Fibroblast of mammary gland (primary cell): ENCODE measurements at regions not wholly inside any gene's neighbourhood (a gene's known extent, or its start where the extent isn't known, plus 50 kb on each side); places are given as distances from the start of the nearest gene placed in this dataset.

ENCODE experiments used
- DNase-seq: peaks from one replicate; pipeline ENCODE4 v3.0.0-alpha.2; 2010; ENCODE audit warnings: low read depth
- H3K4me3 ChIP-seq: 2 replicates; pipeline ENCODE4 v1.5.1; 2011; ENCODE audit warnings: low read depth, mild to moderate bottlenecking, low read length, moderate library complexity; ENCODE audit not compliant: control insufficient read depth
- CTCF ChIP-seq: conservative IDR thresholded peaks from 2 replicates; pipeline ENCODE4 v1.5.1; 2011; ENCODE audit warnings: low read depth, low read length, inconsistent platforms; ENCODE audit not compliant: control insufficient read depth, insufficient read depth

GRCh38 chr12:83361071-83361470 lies 674.4 kb downstream of the TMTC2 start:
- no peak overlapping the region for H3K4me3 ChIP-seq
- TF ChIP-seq CTCF, result no peak
- no peak for DNase-seq

- no peak for TF ChIP-seq CTCF
- H3K4me3 ChIP-seq, result no peak overlapping the region
- DNase-seq, result no peak
Observed at GRCh38 chr12:83349907-83350611, 663.4 kb downstream of the TMTC2 start.

GRCh38 chr12:83346333-83346732 lies 659.6 kb downstream of the TMTC2 start:
- no peak for TF ChIP-seq CTCF
- H3K4me3 ChIP-seq, result no peak overlapping the region
- no peak for DNase-seq

- TF ChIP-seq CTCF, result no peak
- H3K4me3 ChIP-seq, result no peak overlapping the region
- no peak for DNase-seq
Observed at GRCh38 chr12:83343767-83344166, 657.1 kb downstream of the TMTC2 start.

- H3K4me3 ChIP-seq, result no peak overlapping the region
- DNase-seq, result no peak
- TF ChIP-seq CTCF, result no peak
Observed at GRCh38 chr12:83335748-83336147, 649.0 kb downstream of the TMTC2 start.

- no peak for TF ChIP-seq CTCF
- no peak for DNase-seq
Observed at GRCh38 chr12:83326666-83327065, 640.0 kb downstream of the TMTC2 start.

GRCh38 chr12:83323866-83324265 lies 637.2 kb downstream of the TMTC2 start:
- H3K4me3 ChIP-seq, result no peak overlapping the region
- no peak for DNase-seq
- no peak for TF ChIP-seq CTCF

More at GRCh38 chr12:83326666-83327065, 640.0 kb downstream of the TMTC2 start:
- no peak overlapping the region for H3K4me3 ChIP-seq
